Nucleus accumbens (tissue), 56 donors: ENCODE measurements at regions not wholly inside any gene's neighbourhood (a gene's known extent, or its start where the extent isn't known, plus 50 kb on each side); places are given as distances from the start of the nearest gene placed in this dataset.
"Not testable (repeated sequence)": the region's sequence is repeated elsewhere in the genome, so short reads cannot be mapped to it uniquely, and the experiment has no call there.

Experiments used
- DNase-seq, 56 donors: peaks; one replicate each; lab custom pipeline; 2025; lab: John Stamatoyannopoulos, UW

GRCh38 chr11:79626135-79627075 is 185.6 kb upstream of the TENM4 start:
- no peak for DNase-seq

GRCh38 chr11:79623375-79623774 is 182.5 kb upstream of the TENM4 start:
- no peak for DNase-seq

GRCh38 chr11:79617561-79617960 is 176.7 kb upstream of the TENM4 start:
- no peak for DNase-seq

- DNase-seq, result no peak
These were observed 175.6 kb upstream of the TENM4 start for GRCh38 chr11:79616392-79616851.

- no peak for DNase-seq
These were observed 174.6 kb upstream of the TENM4 start for GRCh38 chr11:79615425-79615824.

- no peak for DNase-seq
These were observed 169.8 kb upstream of the TENM4 start for GRCh38 chr11:79610678-79611077.

GRCh38 chr11:79610139-79610538 is 169.3 kb upstream of the TENM4 start:
- no peak for DNase-seq

GRCh38 chr11:79609511-79609910 is 168.7 kb upstream of the TENM4 start:
- peak in 3 of 56 donors; percentile 3 to 39 (median 22) for DNase-seq

GRCh38 chr11:79606461-79606860 is 165.6 kb upstream of the TENM4 start:
- not testable (repeated sequence) for DNase-seq

GRCh38 chr11:79600711-79601110 is 159.9 kb upstream of the TENM4 start:
- DNase-seq, result no peak

GRCh38 chr11:79594834-79595233 is 154.0 kb upstream of the TENM4 start:
- DNase-seq, result no peak

GRCh38 chr11:79592824-79593223 is 152.0 kb upstream of the TENM4 start:
- no peak for DNase-seq

GRCh38 chr11:79592406-79592805 is 151.6 kb upstream of the TENM4 start:
- no peak for DNase-seq

GRCh38 chr11:79582434-79582833 is 141.6 kb upstream of the TENM4 start:
- DNase-seq, result no peak

GRCh38 chr11:79579063-79579462 is 138.2 kb upstream of the TENM4 start:
- DNase-seq, result no peak

GRCh38 chr11:79578116-79578515 is 137.3 kb upstream of the TENM4 start:
- no peak for DNase-seq

- no peak for DNase-seq
These were observed 134.9 kb upstream of the TENM4 start for GRCh38 chr11:79575701-79576100.

GRCh38 chr11:79570104-79570503 is 129.3 kb upstream of the TENM4 start:
- DNase-seq, result no peak

- DNase-seq, result no peak
These were observed 123.6 kb upstream of the TENM4 start for GRCh38 chr11:79564288-79564925.

- no peak for DNase-seq
These were observed 120.7 kb upstream of the TENM4 start for GRCh38 chr11:79561496-79561895.

- no peak for DNase-seq
These were observed 110.0 kb upstream of the TENM4 start for GRCh38 chr11:79550809-79551208.

- no peak for DNase-seq
These were observed 106.4 kb upstream of the TENM4 start for GRCh38 chr11:79547256-79547655.
